Activated naive CD8-positive, alpha-beta T cell treated with anti-CD3 and anti-CD28 coated beads for 36 hours (primary cell): ENCODE measurements at regions not wholly inside any gene's neighbourhood (a gene's known extent, or its start where the extent isn't known, plus 50 kb on each side); places are given as distances from the start of the nearest gene placed in this dataset.
"Not testable (repeated sequence)": the region's sequence is repeated elsewhere in the genome, so short reads cannot be mapped to it uniquely, and the experiment has no call there.

Experiments used
- DNase-seq: peaks from one replicate; pipeline ENCODE4 v3.0.0; 2021
- H3K27ac Mint-ChIP-seq: one replicate; pipeline ENCODE4 v1.8.0; 2022; ENCODE audit warnings: mild to moderate bottlenecking, moderate library complexity, mixed read lengths
- H3K27me3 Mint-ChIP-seq: one replicate; pipeline ENCODE4 v1.8.0; 2022; ENCODE audit warnings: mild to moderate bottlenecking, mixed read lengths
- H3K36me3 Mint-ChIP-seq: one replicate; pipeline ENCODE4 v1.8.0; 2021; ENCODE audit warnings: mild to moderate bottlenecking, mixed read lengths
- H3K4me1 Mint-ChIP-seq: one replicate; pipeline ENCODE4 v1.8.0; 2021; ENCODE audit warnings: mixed read lengths
- H3K4me3 Mint-ChIP-seq: one replicate; pipeline ENCODE4 v1.8.0; 2022; ENCODE audit warnings: mild to moderate bottlenecking, moderate library complexity, mixed read lengths
- H3K9me3 Mint-ChIP-seq: one replicate; pipeline ENCODE4 v1.8.0; 2022; ENCODE audit warnings: mixed read lengths

GRCh38 chr22:11313040-11313759 is 4214.8 kb upstream of the OR11H1 start:
- H3K27me3 Mint-ChIP-seq, H3K4me1 Mint-ChIP-seq, H3K36me3 Mint-ChIP-seq, H3K27ac Mint-ChIP-seq, DNase-seq, H3K4me3 Mint-ChIP-seq: not testable (repeated sequence)
- peaks cover 32% of the 10 kb centered on the region for H3K9me3 Mint-ChIP-seq

- H3K27me3 Mint-ChIP-seq, H3K4me1 Mint-ChIP-seq, H3K36me3 Mint-ChIP-seq, H3K27ac Mint-ChIP-seq, H3K4me3 Mint-ChIP-seq, DNase-seq: not testable (repeated sequence)
- peaks cover 20% of the 10 kb centered on the region for H3K9me3 Mint-ChIP-seq
Measured at GRCh38 chr22:11318633-11319032, 4209.4 kb upstream of the OR11H1 start.

- not testable (repeated sequence) for H3K4me1 Mint-ChIP-seq, H3K27ac Mint-ChIP-seq, H3K27me3 Mint-ChIP-seq, DNase-seq, H3K36me3 Mint-ChIP-seq, H3K4me3 Mint-ChIP-seq
- H3K9me3 Mint-ChIP-seq: peaks cover 24% of the 10 kb centered on the region
Measured at GRCh38 chr22:11324439-11325037, 4203.5 kb upstream of the OR11H1 start.

GRCh38 chr22:11325767-11326166 is 4202.2 kb upstream of the OR11H1 start:
- no peak overlapping the region for H3K4me3 Mint-ChIP-seq
- no peaks in the 10 kb centered on the region for H3K27me3 Mint-ChIP-seq
- no peaks in the 10 kb centered on the region for H3K4me1 Mint-ChIP-seq
- no peaks in the 10 kb centered on the region for H3K36me3 Mint-ChIP-seq
- peaks cover 26% of the 10 kb centered on the region for H3K9me3 Mint-ChIP-seq
- H3K27ac Mint-ChIP-seq: no peak overlapping the region
- DNase-seq: no peak

- not testable (repeated sequence) for H3K27me3 Mint-ChIP-seq, H3K4me1 Mint-ChIP-seq, H3K4me3 Mint-ChIP-seq, DNase-seq, H3K27ac Mint-ChIP-seq, H3K36me3 Mint-ChIP-seq
- H3K9me3 Mint-ChIP-seq: peaks cover 28% of the 10 kb centered on the region
Measured at GRCh38 chr22:11341387-11342068, 4186.5 kb upstream of the OR11H1 start.

GRCh38 chr22:11351181-11351580 is 4176.8 kb upstream of the OR11H1 start:
- H3K4me3 Mint-ChIP-seq, H3K27me3 Mint-ChIP-seq, H3K36me3 Mint-ChIP-seq, H3K27ac Mint-ChIP-seq, DNase-seq, H3K4me1 Mint-ChIP-seq: not testable (repeated sequence)
- peaks cover 16% of the 10 kb centered on the region for H3K9me3 Mint-ChIP-seq

- H3K27me3 Mint-ChIP-seq, DNase-seq, H3K36me3 Mint-ChIP-seq, H3K4me3 Mint-ChIP-seq, H3K4me1 Mint-ChIP-seq, H3K27ac Mint-ChIP-seq: not testable (repeated sequence)
- H3K9me3 Mint-ChIP-seq: peaks cover 18% of the 10 kb centered on the region
Measured at GRCh38 chr22:11352287-11352686, 4175.7 kb upstream of the OR11H1 start.

GRCh38 chr22:11360632-11361031 is 4167.4 kb upstream of the OR11H1 start:
- DNase-seq: no peak
- Mint-ChIP-seq H3K9me3 (peaks cover 26% of the 10 kb centered on the region), H3K27ac (no peak overlapping the region), H3K27me3 (no peaks in the 10 kb centered on the region), H3K4me3 (no peak overlapping the region), H3K36me3 (no peaks in the 10 kb centered on the region), H3K4me1 (peaks cover under 1% of the 10 kb centered on the region)

- H3K4me3 Mint-ChIP-seq: not testable (repeated sequence)
Measured at GRCh38 chr22:11361496-11361895, 4166.5 kb upstream of the OR11H1 start.

GRCh38 chr22:11369612-11370307 is 4158.2 kb upstream of the OR11H1 start:
- not testable (repeated sequence) for H3K27me3 Mint-ChIP-seq, H3K4me1 Mint-ChIP-seq, H3K27ac Mint-ChIP-seq, H3K36me3 Mint-ChIP-seq, H3K4me3 Mint-ChIP-seq, DNase-seq
- peaks cover 15% of the 10 kb centered on the region for H3K9me3 Mint-ChIP-seq

More at GRCh38 chr22:11361496-11361895, 4166.5 kb upstream of the OR11H1 start:
- H3K27me3 Mint-ChIP-seq, DNase-seq, H3K4me1 Mint-ChIP-seq, H3K36me3 Mint-ChIP-seq, H3K27ac Mint-ChIP-seq: not testable (repeated sequence)
- peaks cover 26% of the 10 kb centered on the region for H3K9me3 Mint-ChIP-seq

- not testable (repeated sequence) for H3K36me3 Mint-ChIP-seq, H3K4me1 Mint-ChIP-seq
Measured at GRCh38 chr22:11370311-11370710, 4157.7 kb upstream of the OR11H1 start.

More at GRCh38 chr22:11370311-11370710, 4157.7 kb upstream of the OR11H1 start:
- not testable (repeated sequence) for H3K4me3 Mint-ChIP-seq, H3K27ac Mint-ChIP-seq, H3K27me3 Mint-ChIP-seq, DNase-seq
- H3K9me3 Mint-ChIP-seq: peaks cover 18% of the 10 kb centered on the region
